Endothelial cell of umbilical vein (primary cell): ENCODE measurements at regions not wholly inside any gene's neighbourhood (a gene's known extent, or its start where the extent isn't known, plus 50 kb on each side); places are given as distances from the start of the nearest gene placed in this dataset.

Source experiments
- BruUV-seq: library from RNA; stranded (reverse); fragments of 400-500 nt; replicated peaks from 2 replicates; lab custom pipeline; 2021; lab: Mats Ljungman, UMichigan
- CTCF ChIA-PET: fragments of 300-600, 350-600 bp; sonication (Branson Sonifier 250); formaldehyde crosslinking; loops from one replicate; lab custom pipeline; 2021; ENCODE audit warnings: antibody characterized with exemption, inconsistent platforms; lab: Charles Lee
- POLR2A ChIA-PET: fragments of 300-600, 350-600 bp; sonication (Branson Sonifier 250); formaldehyde crosslinking; loops from one replicate; lab custom pipeline; 2021; ENCODE audit warnings: antibody characterized with exemption, inconsistent platforms; lab: Charles Lee
- DNase-seq: peaks from one replicate; pipeline ENCODE4 v3.0.0-alpha.2; 2011; ENCODE audit warnings: low read depth, low spot score
- FAIRE-seq: peaks from 2 replicates; lab custom pipeline; 2011; peaks lifted over from hg19 to GRCh38; lab: Jason Lieb, UNC
- H2AFZ ChIP-seq: 2 replicates; pipeline ENCODE4 v1.6.0; 2012; ENCODE audit warnings: low read depth, low read length, control low read depth, inconsistent platforms
- H3K27ac ChIP-seq: 2 replicates; pipeline ENCODE4 v1.5.1; 2011; ENCODE audit warnings: low read depth, mild to moderate bottlenecking, control low read depth, low read length, moderate library complexity; ENCODE audit not compliant: insufficient read depth
- H3K27me3 ChIP-seq, 2 experiments: 2 replicates each; pipeline versions ENCODE4 v1.6.0 to v1.6.1; 2011; ENCODE audit warnings: low read length in 2 of 2, mixed read lengths in 1 of 2; ENCODE audit not compliant: control insufficient read depth in 2 of 2, insufficient read depth in 2 of 2
- H3K36me3 ChIP-seq, 2 experiments: 2 replicates in 1 of 2; 3 replicates in 1 of 2; pipeline ENCODE4 v1.5.1; 2011; ENCODE audit warnings: low read length in 2 of 2, mild to moderate bottlenecking in 1 of 2, moderate library complexity in 1 of 2; ENCODE audit not compliant: control insufficient read depth in 2 of 2, insufficient read depth in 2 of 2; ENCODE audit errors: extremely low read depth in 1 of 2
- H3K4me1 ChIP-seq: 3 replicates; pipeline ENCODE4 v1.5.1; 2011; ENCODE audit warnings: mild to moderate bottlenecking, low read length; ENCODE audit not compliant: control insufficient read depth, insufficient read depth; ENCODE audit errors: extremely low read depth
- H3K4me2 ChIP-seq: 2 replicates; pipeline ENCODE4 v1.6.1; 2011; ENCODE audit warnings: low read length, control low read depth, mixed read lengths; ENCODE audit not compliant: insufficient read depth
- H3K4me3 ChIP-seq, 3 experiments: fragments of 200-600 bp in 1 of 3; sonication (generic), shearing (Covaris generic) in 1 of 3; replicated peaks in 1 of 3; 2 replicates each; pipeline ENCODE4 v1.5.1; 2011 to 2016; ENCODE audit warnings: control low read depth in 3 of 3, low read length in 3 of 3, mild to moderate bottlenecking in 2 of 3, inconsistent platforms in 1 of 3, low read depth in 1 of 3, moderate library complexity in 1 of 3; ENCODE audit not compliant: insufficient read depth in 1 of 3
- H3K79me2 ChIP-seq: 2 replicates; pipeline ENCODE4 v1.6.0; 2012; ENCODE audit warnings: low read length, inconsistent platforms; ENCODE audit not compliant: control insufficient read depth, insufficient read depth
- H3K9ac ChIP-seq: replicated peaks from 2 replicates; pipeline ENCODE3; 2011; ENCODE audit warnings: low read length, control low read depth; ENCODE audit not compliant: insufficient read depth; ENCODE audit errors: extremely low read depth
- H3K9me1 ChIP-seq: replicated peaks from 3 replicates; pipeline ENCODE4 v1.6.0; 2011; ENCODE audit warnings: mild to moderate bottlenecking, low read length; ENCODE audit not compliant: control insufficient read depth, insufficient read depth; ENCODE audit errors: extremely low read depth
- H3K9me3 ChIP-seq: replicated peaks from 2 replicates; pipeline ENCODE4 v1.5.1; 2012; ENCODE audit warnings: low read length, inconsistent platforms; ENCODE audit not compliant: control insufficient read depth, insufficient read depth
- H4K20me1 ChIP-seq: replicated peaks from 2 replicates; pipeline ENCODE3; 2011; ENCODE audit warnings: mild to moderate bottlenecking, low read length; ENCODE audit not compliant: control insufficient read depth, insufficient read depth; ENCODE audit errors: extremely low read depth
- EZH2 ChIP-seq: IDR thresholded peaks from 2 replicates; pipeline ENCODE4 v1.6.1; 2012; ENCODE audit warnings: borderline replicate concordance, low read depth, mild to moderate bottlenecking, moderate library complexity, low read length, inconsistent platforms; ENCODE audit not compliant: severe bottlenecking
- FOS ChIP-seq: IDR thresholded peaks from 2 replicates; pipeline ENCODE4 v1.6.1; 2011; ENCODE audit warnings: mild to moderate bottlenecking, low read length, moderate library complexity, borderline replicate concordance; ENCODE audit not compliant: insufficient read depth
- GATA2 ChIP-seq: IDR thresholded peaks from 2 replicates; pipeline ENCODE4 v1.7.0; 2011; ENCODE audit warnings: low read depth, mild to moderate bottlenecking, moderate library complexity, mixed read lengths, low read length; ENCODE audit not compliant: insufficient read length, insufficient read depth
- JUN ChIP-seq: IDR thresholded peaks from 2 replicates; pipeline ENCODE4 v1.6.1; 2011; ENCODE audit warnings: borderline replicate concordance, low read depth; ENCODE audit not compliant: insufficient read length, insufficient read depth
- MAX ChIP-seq: IDR thresholded peaks from 2 replicates; pipeline ENCODE4 v1.6.1; 2011; ENCODE audit not compliant: insufficient read depth, insufficient read length
- MYC ChIP-seq: IDR thresholded peaks from one replicate; pipeline ENCODE4 v1.6.1; 2011; ENCODE audit warnings: mild to moderate bottlenecking, low read depth, low read length
- POLR2A ChIP-seq: IDR thresholded peaks from 2 replicates; pipeline ENCODE4 v1.6.1; 2012; ENCODE audit warnings: low read depth, mild to moderate bottlenecking, control low read depth, low read length
- POLR2AphosphoS5 ChIP-seq: IDR thresholded peaks from 2 replicates; pipeline ENCODE4 v1.6.1; 2012; ENCODE audit warnings: low read depth, mild to moderate bottlenecking, control low read depth, low read length, moderate library complexity; ENCODE audit not compliant: insufficient read depth
- dilution Hi-C: fragments of 300-500 bp; cut with MboI; formaldehyde crosslinking; loops from one replicate; pipeline ENCODE4 v1.15.0; 2019; ENCODE audit warnings: low sequenced_read_pairs; ENCODE audit not compliant: extremely low pct_ligation_motif_present
- intact Hi-C: fragments of 100-400 bp; cut with micrococcal nuclease; formaldehyde crosslinking; loops from one replicate; pipeline ENCODE4 v1.10.0; 2022
- TF ChIP-seq, protein P1 (sequence below), 2 donors: IDR thresholded peaks; 1 replicate in 1 of 2; 2 replicates in 1 of 2; pipeline ENCODE4 v1.5.1; 2011; ENCODE audit warnings: low read length in 2 of 2, mild to moderate bottlenecking in 2 of 2, moderate library complexity in 2 of 2, control low read depth in 1 of 2, inconsistent platforms in 1 of 2, low read depth in 1 of 2; ENCODE audit not compliant: insufficient read depth in 1 of 2; ENCODE audit errors: extremely low read depth in 1 of 2

- Histone ChIP-seq H3K4me3 (no peak overlapping the region), H4K20me1 (no peaks in the 10 kb centered on the region), H2AFZ (no peak overlapping the region), H3K9ac (no peak overlapping the region), H3K4me1 (no peaks in the 10 kb centered on the region), H3K27me3 (no peaks in the 10 kb centered on the region), H3K9me3 (no peaks in the 10 kb centered on the region), H3K4me2 (no peak overlapping the region), H3K36me3 (no peaks in the 10 kb centered on the region), H3K9me1 (no peaks in the 10 kb centered on the region), H3K79me2 (no peaks in the 10 kb centered on the region), H3K27ac (no peak overlapping the region)
- no TSS peak for BruUV-seq
- intact Hi-C loops = no loop called here
- dilution Hi-C loops = no loop called here
- POLR2A ChIA-PET = no interaction called here
- DNase-seq = no peak
- TF ChIP-seq EZH2 (no peak), FOS (no peak), GATA2 (no peak), MAX (no peak), POLR2AphosphoS5 (no peak), MYC (no peak), POLR2A (no peak)
- CTCF ChIA-PET = interaction anchor here (1.7 kb wide), 1 partner anchor 72 kb away, joined by 3 read pairs; no protein-coding TSS in a partner anchor
- FAIRE-seq = no peak
Observed at GRCh38 chr12:13606290-13606689, 375.1 kb downstream of the GRIN2B start.

- ChIA-PET POLR2A (no interaction called here), CTCF (no interaction called here)
- no peak for TF ChIP-seq EZH2
- TF ChIP-seq FOS = no peak
- TF ChIP-seq, protein P1, sequence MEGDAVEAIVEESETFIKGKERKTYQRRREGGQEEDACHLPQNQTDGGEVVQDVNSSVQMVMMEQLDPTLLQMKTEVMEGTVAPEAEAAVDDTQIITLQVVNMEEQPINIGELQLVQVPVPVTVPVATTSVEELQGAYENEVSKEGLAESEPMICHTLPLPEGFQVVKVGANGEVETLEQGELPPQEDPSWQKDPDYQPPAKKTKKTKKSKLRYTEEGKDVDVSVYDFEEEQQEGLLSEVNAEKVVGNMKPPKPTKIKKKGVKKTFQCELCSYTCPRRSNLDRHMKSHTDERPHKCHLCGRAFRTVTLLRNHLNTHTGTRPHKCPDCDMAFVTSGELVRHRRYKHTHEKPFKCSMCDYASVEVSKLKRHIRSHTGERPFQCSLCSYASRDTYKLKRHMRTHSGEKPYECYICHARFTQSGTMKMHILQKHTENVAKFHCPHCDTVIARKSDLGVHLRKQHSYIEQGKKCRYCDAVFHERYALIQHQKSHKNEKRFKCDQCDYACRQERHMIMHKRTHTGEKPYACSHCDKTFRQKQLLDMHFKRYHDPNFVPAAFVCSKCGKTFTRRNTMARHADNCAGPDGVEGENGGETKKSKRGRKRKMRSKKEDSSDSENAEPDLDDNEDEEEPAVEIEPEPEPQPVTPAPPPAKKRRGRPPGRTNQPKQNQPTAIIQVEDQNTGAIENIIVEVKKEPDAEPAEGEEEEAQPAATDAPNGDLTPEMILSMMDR (IDR thresholded peaks at IDR 0.05; ENCODE audit: extremely low read depth in 1 of 2, insufficient read depth in 1 of 2, low read depth in 1 of 2, low read length in 2 of 2) = no peak
- no peak for TF ChIP-seq JUN
- TF ChIP-seq POLR2AphosphoS5 = no peak
- TF ChIP-seq GATA2 = no peak
- no peak for TF ChIP-seq POLR2A
- TF ChIP-seq MAX = no peak
- TF ChIP-seq MYC = no peak
- Histone ChIP-seq H3K79me2 (no peaks in the 10 kb centered on the region), H3K4me3 (no peak overlapping the region), H3K9me3 (no peaks in the 10 kb centered on the region), H3K9me1 (no peaks in the 10 kb centered on the region), H3K9ac (no peak overlapping the region), H3K27ac (no peak overlapping the region), H4K20me1 (no peaks in the 10 kb centered on the region), H3K4me1 (no peaks in the 10 kb centered on the region), H3K4me2 (no peak overlapping the region), H3K36me3 (no peaks in the 10 kb centered on the region), H3K27me3 (no peaks in the 10 kb centered on the region), H2AFZ (no peak overlapping the region)
- no TSS peak for BruUV-seq
- dilution Hi-C loops = no loop called here
- no peak for FAIRE-seq
- intact Hi-C loops = no loop called here
- DNase-seq = no peak
Observed at GRCh38 chr12:13603953-13604352, 377.4 kb downstream of the GRIN2B start.
